Esophagus (tissue), 2 donors: ENCODE measurements at regions not wholly inside any gene's neighbourhood (a gene's known extent, or its start where the extent isn't known, plus 50 kb on each side); places are given as distances from the start of the nearest gene placed in this dataset.
"Not testable (repeated sequence)": the region's sequence is repeated elsewhere in the genome, so short reads cannot be mapped to it uniquely, and the experiment has no call there.

Experiments used
- H3K27ac ChIP-seq, 2 donors: one replicate each; pipeline ENCODE4 v1.5.1; 2013; ENCODE audit warnings: low read depth in 2 of 2, mild to moderate bottlenecking in 2 of 2, inconsistent platforms in 1 of 2, low read length in 1 of 2, moderate library complexity in 1 of 2
- H3K27me3 ChIP-seq, 2 donors: one replicate each; pipeline ENCODE4 v1.6.1; 2013; ENCODE audit warnings: low read length in 2 of 2, control low read depth in 1 of 2, mild to moderate bottlenecking in 1 of 2; ENCODE audit not compliant: insufficient read depth in 2 of 2, control insufficient read depth in 1 of 2
- H3K36me3 ChIP-seq, 2 donors: one replicate each; pipeline ENCODE4 v1.6.1; 2013; ENCODE audit warnings: low read length in 1 of 2; ENCODE audit not compliant: control insufficient read depth in 2 of 2, insufficient read depth in 2 of 2
- H3K4me1 ChIP-seq, 2 donors: one replicate each; pipeline ENCODE4 v1.6.1; 2013; ENCODE audit warnings: low read length in 1 of 2; ENCODE audit not compliant: control insufficient read depth in 2 of 2, insufficient read depth in 2 of 2
- H3K4me3 ChIP-seq, 2 donors: one replicate each; pipeline ENCODE4 v1.5.1; 2013; ENCODE audit warnings: low read length in 2 of 2, mild to moderate bottlenecking in 2 of 2, low read depth in 1 of 2, moderate library complexity in 1 of 2
- H3K9me3 ChIP-seq, 2 donors: one replicate each; pipeline ENCODE4 v1.6.1; 2013; ENCODE audit warnings: mild to moderate bottlenecking in 2 of 2, low read depth in 1 of 2, low read length in 1 of 2, moderate library complexity in 1 of 2; ENCODE audit not compliant: control insufficient read depth in 2 of 2, insufficient read depth in 1 of 2
- WGBS, 2 donors: extraction: QIAGEN DNeasy Blood & Tissue Kit; methylation state at CpG; one replicate each; pipeline ENCODE4 v1.1.7; 2013; 5-methylcytosine and 5-hydroxymethylcytosine counted together
- donor health status: healthy with polysubstance abuse.
- donor health status: Bipolar disorder and iron deficiency.

GRCh38 chr4:110347805-110348204 lies 128.2 kb upstream of the ENPEP start:
- Histone ChIP-seq H3K4me3 (no peak overlapping the region), H3K27me3 (no peaks in the 10 kb centered on the region), H3K27ac (no peak overlapping the region), H3K36me3 (no peaks in the 10 kb centered on the region), H3K4me1 (no peaks in the 10 kb centered on the region), H3K9me3 (no peaks in the 10 kb centered on the region)
- WGBS, 2 donors: 72% methylated on average over 4 of the region's 4 CpGs

- Histone ChIP-seq H3K27me3 (no peaks in the 10 kb centered on the region), H3K4me3 (no peak overlapping the region), H3K9me3 (no peaks in the 10 kb centered on the region), H3K4me1 (no peaks in the 10 kb centered on the region), H3K36me3 (no peaks in the 10 kb centered on the region), H3K27ac (no peak overlapping the region)
- whole genome bisulfite sequencing, 2 donors: 80 to 87% methylated on average over 1 of the region's 1 CpG
Measured at GRCh38 chr4:110344165-110344564, 131.8 kb upstream of the ENPEP start.

GRCh38 chr4:110343534-110343933 lies 132.4 kb upstream of the ENPEP start:
- Histone ChIP-seq H3K27ac (no peak overlapping the region), H3K36me3 (no peaks in the 10 kb centered on the region), H3K4me3 (no peak overlapping the region), H3K4me1 (no peaks in the 10 kb centered on the region), H3K9me3 (no peaks in the 10 kb centered on the region), H3K27me3 (no peaks in the 10 kb centered on the region)
- 81 to 82% methylated on average over 2 of the region's 2 CpGs for WGBS, 2 donors

- H3K4me1 ChIP-seq, H3K9me3 ChIP-seq, H3K36me3 ChIP-seq, H3K27ac ChIP-seq, H3K4me3 ChIP-seq, H3K27me3 ChIP-seq: not testable (repeated sequence)
Measured at GRCh38 chr4:110341118-110341517, 134.8 kb upstream of the ENPEP start.

- WGBS, 2 donors: 93 to 94% methylated on average over 5 of the region's 5 CpGs
- Histone ChIP-seq H3K4me1 (no peaks in the 10 kb centered on the region), H3K36me3 (no peaks in the 10 kb centered on the region), H3K4me3 (no peak overlapping the region), H3K9me3 (peaks cover 0 to 1% of the 10 kb centered on the region in 2 donors), H3K27me3 (no peaks in the 10 kb centered on the region), H3K27ac (no peak overlapping the region)
Measured at GRCh38 chr4:110335399-110335798, 137.0 kb upstream of the ELOVL6 start.

GRCh38 chr4:110332483-110332882 lies 134.1 kb upstream of the ELOVL6 start:
- Histone ChIP-seq H3K4me1 (no peaks in the 10 kb centered on the region), H3K9me3 (peaks cover 0 to 1% of the 10 kb centered on the region in 2 donors), H3K4me3 (no peak overlapping the region), H3K27me3 (no peaks in the 10 kb centered on the region), H3K36me3 (no peaks in the 10 kb centered on the region), H3K27ac (no peak overlapping the region)
- WGBS, 2 donors: 50 to 51% methylated on average over 2 of the region's 2 CpGs

- not testable (repeated sequence) for H3K27me3 ChIP-seq, H3K4me3 ChIP-seq, H3K9me3 ChIP-seq, H3K4me1 ChIP-seq, H3K27ac ChIP-seq, H3K36me3 ChIP-seq
- 89 to 92% methylated on average over 4 of the region's 4 CpGs for WGBS, 2 donors
Measured at GRCh38 chr4:110326426-110326825, 128.0 kb upstream of the ELOVL6 start.

GRCh38 chr4:110310795-110311194 lies 112.4 kb upstream of the ELOVL6 start:
- Histone ChIP-seq H3K4me1 (no peaks in the 10 kb centered on the region), H3K4me3 (no peak overlapping the region), H3K36me3 (no peaks in the 10 kb centered on the region), H3K9me3 (no peaks in the 10 kb centered on the region), H3K27ac (no peak overlapping the region), H3K27me3 (no peaks in the 10 kb centered on the region)
- 48 to 79% methylated on average over 1 of the region's 1 CpG for WGBS, 2 donors

GRCh38 chr4:110309675-110310074 lies 111.3 kb upstream of the ELOVL6 start:
- H3K36me3 ChIP-seq: no peaks in the 10 kb centered on the region
- no peaks in the 10 kb centered on the region for H3K4me1 ChIP-seq
- no peak overlapping the region for H3K27ac ChIP-seq
- no peaks in the 10 kb centered on the region for H3K9me3 ChIP-seq
- H3K4me3 ChIP-seq: no peak overlapping the region
- H3K27me3 ChIP-seq: no peaks in the 10 kb centered on the region

GRCh38 chr4:110306303-110306702 lies 107.9 kb upstream of the ELOVL6 start:
- H3K36me3 ChIP-seq: no peaks in the 10 kb centered on the region
- H3K9me3 ChIP-seq: no peaks in the 10 kb centered on the region
- no peaks in the 10 kb centered on the region for H3K27me3 ChIP-seq
- WGBS, 2 donors: 36 to 40% methylated on average over 2 of the region's 2 CpGs
- H3K4me3 ChIP-seq: no peak overlapping the region
- H3K4me1 ChIP-seq: no peaks in the 10 kb centered on the region
- no peak overlapping the region for H3K27ac ChIP-seq
